Activated T-helper 1 cell treated with anti-CD3 and anti-CD28 coated beads, Interleukin-12 subunit alpha, Interleukin-12 subunit beta, Interleukin-2, Interleukin-4 antibody, amounts not matched to agents 30 ng/mL and 10 ng/mL and 1 ng/mL, durations not matched to agents 14 hours and 24 hours and 36 hours (primary cell): ENCODE measurements at regions not wholly inside any gene's neighbourhood (a gene's known extent, or its start where the extent isn't known, plus 50 kb on each side); places are given as distances from the start of the nearest gene placed in this dataset.

Source experiments
- DNase-seq: peaks from one replicate; pipeline ENCODE4 v3.0.0; 2021; ENCODE audit warnings: low spot score
- H3K27ac Mint-ChIP-seq: one replicate; pipeline ENCODE4 v1.8.0; 2021; ENCODE audit warnings: mild to moderate bottlenecking, mixed read lengths
- H3K27me3 Mint-ChIP-seq: one replicate; pipeline ENCODE4 v1.8.0; 2022; ENCODE audit warnings: mild to moderate bottlenecking, moderate library complexity, mixed read lengths; ENCODE audit not compliant: insufficient read depth
- H3K36me3 Mint-ChIP-seq: one replicate; pipeline ENCODE4 v1.8.0; 2021; ENCODE audit warnings: low read depth, mixed read lengths
- H3K4me1 Mint-ChIP-seq: one replicate; pipeline ENCODE4 v1.8.0; 2021; ENCODE audit warnings: low read depth, mixed read lengths
- H3K4me3 Mint-ChIP-seq: one replicate; pipeline ENCODE4 v1.8.0; 2021; ENCODE audit warnings: mild to moderate bottlenecking, moderate library complexity, mixed read lengths
- H3K9me3 Mint-ChIP-seq: one replicate; pipeline ENCODE4 v1.8.0; 2021; ENCODE audit warnings: mixed read lengths
- intact Hi-C: fragments of 100-400 bp; cut with micrococcal nuclease; formaldehyde crosslinking; loops from one replicate; pipeline ENCODE4 v1.15.1; 2024

DNA sequence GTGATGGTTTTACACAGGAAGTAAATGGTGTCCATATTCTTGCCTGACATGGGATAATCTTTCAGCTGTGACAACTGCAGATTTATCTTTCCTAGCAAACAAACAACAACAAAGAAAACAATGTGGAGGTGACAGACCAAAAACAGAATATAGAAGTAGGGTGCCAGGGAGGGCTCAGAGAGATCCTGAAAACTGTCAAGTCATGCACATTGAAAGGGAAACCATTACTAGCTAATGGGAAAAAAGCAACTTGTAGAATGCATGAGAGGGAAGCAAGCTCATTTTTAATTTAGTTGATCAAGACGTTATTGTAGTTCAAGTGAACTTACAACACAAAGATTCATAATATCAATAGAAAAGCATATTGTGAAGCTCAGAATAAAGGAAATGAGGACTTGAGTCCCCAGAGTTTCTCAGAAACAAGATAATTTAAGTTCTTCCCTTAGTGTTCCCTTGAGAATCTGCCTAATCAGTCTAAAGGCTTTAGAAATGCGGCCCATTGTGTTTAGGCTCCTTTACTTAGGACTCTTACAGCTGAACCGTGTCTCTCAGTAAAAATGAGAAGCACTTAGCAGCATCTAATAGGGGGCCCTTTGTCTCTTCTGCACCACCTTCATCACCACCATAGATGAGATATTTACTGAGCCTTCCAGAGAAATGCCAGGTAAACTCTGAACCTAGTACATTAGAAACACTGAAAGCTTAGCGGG lies 115.6 kb upstream of the CADPS start:
- intact Hi-C loops = no loop called here
- no peak overlapping the region for H3K27ac Mint-ChIP-seq
- H3K9me3 Mint-ChIP-seq = no peaks in the 10 kb centered on the region
- DNase-seq = no peak
- H3K4me1 Mint-ChIP-seq = no peaks in the 10 kb centered on the region
- no peak overlapping the region for H3K4me3 Mint-ChIP-seq
- no peaks in the 10 kb centered on the region for H3K36me3 Mint-ChIP-seq
- H3K27me3 Mint-ChIP-seq = no peaks in the 10 kb centered on the region

- Mint-ChIP-seq H3K9me3 (no peaks in the 10 kb centered on the region), H3K36me3 (no peaks in the 10 kb centered on the region), H3K4me1 (no peaks in the 10 kb centered on the region), H3K27ac (no peak overlapping the region), H3K27me3 (no peaks in the 10 kb centered on the region), H3K4me3 (no peak overlapping the region)
- DNase-seq = no peak
- intact Hi-C loops = no loop called here
Measured at GRCh38 chr3:62992520-62992919, 117.3 kb upstream of the CADPS start.

DNA sequence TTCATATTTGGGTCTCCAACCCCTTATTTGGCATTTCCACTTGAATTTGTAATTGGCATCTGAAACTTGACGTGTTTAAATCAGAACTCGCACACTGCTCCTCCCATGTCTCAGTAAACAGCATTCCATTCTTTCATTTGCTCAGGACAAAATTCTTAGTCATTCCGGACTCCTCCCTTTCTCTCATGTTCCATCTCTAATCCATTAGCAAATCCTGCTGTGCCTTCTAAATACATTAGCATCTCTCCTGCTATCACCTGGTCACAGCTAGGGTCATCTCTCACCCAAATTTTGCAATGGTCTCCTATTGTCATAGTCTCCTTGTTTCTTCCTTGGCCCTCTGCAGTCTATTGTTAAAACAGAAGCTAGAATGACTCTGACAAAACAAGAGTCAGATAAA lies 119.9 kb upstream of the CADPS start:
- intact Hi-C loops = no loop called here
- H3K36me3 Mint-ChIP-seq = no peaks in the 10 kb centered on the region

GRCh38 chr3:62995530-62995929 lies 120.3 kb upstream of the CADPS start:
- Mint-ChIP-seq H3K27ac (no peak overlapping the region), H3K4me3 (no peak overlapping the region), H3K4me1 (no peaks in the 10 kb centered on the region), H3K36me3 (no peaks in the 10 kb centered on the region), H3K27me3 (no peaks in the 10 kb centered on the region), H3K9me3 (no peaks in the 10 kb centered on the region)
- intact Hi-C loops = no loop called here
- DNase-seq = no peak

More for the DNA sequence above, 119.9 kb upstream of the CADPS start:
- no peaks in the 10 kb centered on the region for H3K27me3 Mint-ChIP-seq
- H3K4me3 Mint-ChIP-seq = no peak overlapping the region
- no peak for DNase-seq
- H3K9me3 Mint-ChIP-seq = no peaks in the 10 kb centered on the region
- no peaks in the 10 kb centered on the region for H3K4me1 Mint-ChIP-seq
- H3K27ac Mint-ChIP-seq = no peak overlapping the region

DNA sequence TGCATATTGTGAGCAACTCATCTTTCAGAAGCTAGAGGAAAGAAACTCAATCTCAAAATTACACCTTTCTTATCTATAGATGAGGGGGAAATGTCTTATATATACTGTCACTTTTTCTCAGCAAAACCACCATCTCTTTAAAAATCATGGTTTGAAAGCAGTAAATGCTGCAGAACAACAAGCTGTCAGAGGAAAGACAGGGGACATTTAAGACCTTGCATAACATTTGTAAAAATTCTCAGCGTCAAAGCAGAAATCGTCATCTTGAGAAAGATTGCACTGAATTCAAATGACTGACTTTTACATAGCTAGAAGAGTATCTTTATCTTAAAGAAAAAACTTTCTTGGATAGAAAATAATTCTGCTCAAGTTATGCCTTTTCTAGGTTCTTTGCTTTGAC lies 122.2 kb upstream of the CADPS start:
- H3K9me3 Mint-ChIP-seq = no peaks in the 10 kb centered on the region
- no peaks in the 10 kb centered on the region for H3K27me3 Mint-ChIP-seq
- no peaks in the 10 kb centered on the region for H3K4me1 Mint-ChIP-seq
- no peak overlapping the region for H3K4me3 Mint-ChIP-seq
- DNase-seq = no peak
- no peak overlapping the region for H3K27ac Mint-ChIP-seq
- no peaks in the 10 kb centered on the region for H3K36me3 Mint-ChIP-seq
- intact Hi-C loops = no loop called here

DNA sequence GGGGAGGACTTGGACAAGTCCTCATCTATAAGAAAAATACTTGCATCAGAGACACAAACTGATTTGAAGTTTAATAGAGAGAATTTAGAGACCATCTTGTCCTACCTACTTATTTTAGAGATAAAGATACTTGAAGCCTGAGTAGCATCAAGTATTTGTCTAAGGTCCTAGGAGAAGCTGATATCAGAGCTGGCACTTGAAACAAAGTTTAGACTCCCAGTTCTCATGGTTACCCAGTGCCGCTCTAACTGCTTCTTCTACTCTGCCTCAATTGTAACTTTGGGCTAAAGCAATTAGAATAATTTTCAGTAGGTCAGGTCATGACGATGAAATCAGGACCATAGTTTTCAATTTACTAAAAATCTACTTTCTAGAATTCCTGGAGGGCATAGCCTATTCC lies 123.9 kb upstream of the CADPS start:
- H3K27me3 Mint-ChIP-seq = no peaks in the 10 kb centered on the region
- H3K27ac Mint-ChIP-seq = no peak overlapping the region
- H3K36me3 Mint-ChIP-seq = no peaks in the 10 kb centered on the region
- no peaks in the 10 kb centered on the region for H3K4me1 Mint-ChIP-seq
- no peak for DNase-seq
- no peak overlapping the region for H3K4me3 Mint-ChIP-seq
- H3K9me3 Mint-ChIP-seq = no peaks in the 10 kb centered on the region
- intact Hi-C loops = no loop called here

DNA sequence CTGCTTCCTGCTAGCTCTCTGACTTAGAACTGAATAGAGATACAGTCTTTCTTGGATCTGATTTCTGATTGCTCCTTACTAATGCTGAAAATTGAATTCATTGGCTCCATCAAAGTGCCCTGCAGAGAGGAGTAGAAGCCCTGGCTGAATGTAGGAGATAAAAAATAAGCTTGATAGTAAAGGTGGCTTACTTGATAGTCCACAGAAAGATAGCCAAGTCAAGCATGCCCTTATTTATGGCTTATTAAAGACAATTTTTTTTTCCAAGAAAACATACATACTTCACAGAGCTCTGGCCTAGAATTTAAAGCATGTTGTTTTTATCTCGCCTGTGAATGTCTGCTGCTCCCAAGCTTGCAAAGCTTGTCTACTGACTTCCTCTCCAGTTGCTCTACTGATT lies 124.6 kb upstream of the CADPS start:
- H3K36me3 Mint-ChIP-seq = no peaks in the 10 kb centered on the region
- H3K27me3 Mint-ChIP-seq = no peaks in the 10 kb centered on the region
- no peak for DNase-seq
- H3K9me3 Mint-ChIP-seq = no peaks in the 10 kb centered on the region
- H3K4me1 Mint-ChIP-seq = no peaks in the 10 kb centered on the region
- H3K4me3 Mint-ChIP-seq = no peak overlapping the region
- intact Hi-C loops = no loop called here
- no peak overlapping the region for H3K27ac Mint-ChIP-seq

DNA sequence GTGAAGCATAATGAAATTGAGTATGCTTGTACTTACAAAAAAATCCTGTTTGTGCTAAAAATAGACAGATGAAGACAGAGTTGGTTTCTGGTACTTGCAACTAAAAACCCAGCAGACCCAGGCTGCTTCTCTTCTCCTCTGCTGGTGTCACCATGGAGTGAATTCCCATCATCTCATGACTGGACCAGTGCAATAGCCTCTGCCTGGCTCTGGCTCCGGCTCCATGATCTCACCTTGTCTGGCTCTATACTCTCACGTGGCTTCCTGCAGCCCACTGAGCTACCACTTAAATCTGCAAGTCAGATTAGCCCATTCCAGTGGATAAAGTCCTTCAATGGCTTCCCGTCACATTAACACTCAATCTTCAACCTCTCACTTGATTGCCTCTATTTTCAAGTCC lies 129.2 kb upstream of the CADPS start:
- intact Hi-C loops = no loop called here
- no peak for DNase-seq
- Mint-ChIP-seq H3K27ac (no peak overlapping the region), H3K27me3 (no peaks in the 10 kb centered on the region), H3K9me3 (no peaks in the 10 kb centered on the region), H3K4me3 (no peak overlapping the region), H3K36me3 (no peaks in the 10 kb centered on the region), H3K4me1 (no peaks in the 10 kb centered on the region)

- H3K27me3 Mint-ChIP-seq = no peaks in the 10 kb centered on the region
- no peaks in the 10 kb centered on the region for H3K4me1 Mint-ChIP-seq
- DNase-seq = no peak
- H3K9me3 Mint-ChIP-seq = no peaks in the 10 kb centered on the region
- H3K27ac Mint-ChIP-seq = no peak overlapping the region
- H3K36me3 Mint-ChIP-seq = no peaks in the 10 kb centered on the region
- intact Hi-C loops = no loop called here
- H3K4me3 Mint-ChIP-seq = no peak overlapping the region
Measured at GRCh38 chr3:63015614-63016309, 140.5 kb upstream of the CADPS start.

- Mint-ChIP-seq H3K4me3 (no peak overlapping the region), H3K9me3 (peaks cover 8% of the 10 kb centered on the region), H3K27ac (no peak overlapping the region), H3K4me1 (no peaks in the 10 kb centered on the region), H3K27me3 (no peaks in the 10 kb centered on the region), H3K36me3 (no peaks in the 10 kb centered on the region)
- intact Hi-C loops = no loop called here
- no peak for DNase-seq
Measured at GRCh38 chr3:63022114-63022513, 146.9 kb upstream of the CADPS start.

DNA sequence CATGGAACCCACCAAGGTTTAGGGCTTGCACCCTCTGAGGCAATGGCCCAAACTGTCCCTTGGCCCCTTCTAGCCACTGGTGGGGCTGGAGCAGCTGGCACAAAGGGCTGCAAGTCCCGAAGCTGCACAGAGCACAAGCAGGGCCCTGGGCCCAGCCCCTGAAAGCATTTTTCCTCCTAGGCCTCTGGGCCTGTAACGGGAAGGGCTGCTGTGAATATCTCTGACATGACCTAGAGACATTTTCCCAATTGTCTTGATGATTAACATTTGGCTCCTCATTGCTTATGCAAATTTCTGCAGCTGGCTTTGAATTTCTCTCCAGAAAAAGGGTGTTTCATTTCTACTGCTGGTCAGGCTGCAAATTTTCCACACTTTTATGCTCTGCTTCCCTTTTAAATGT lies 151.5 kb upstream of the CADPS start:
- no peak overlapping the region for H3K27ac Mint-ChIP-seq
- no peaks in the 10 kb centered on the region for H3K4me1 Mint-ChIP-seq
- no peak for DNase-seq
- no peaks in the 10 kb centered on the region for H3K36me3 Mint-ChIP-seq
- no peak overlapping the region for H3K4me3 Mint-ChIP-seq
- H3K27me3 Mint-ChIP-seq = no peaks in the 10 kb centered on the region
- H3K9me3 Mint-ChIP-seq = peaks cover 8% of the 10 kb centered on the region
- intact Hi-C loops = no loop called here

GRCh38 chr3:63029326-63029725 lies 154.1 kb upstream of the CADPS start:
- H3K9me3 Mint-ChIP-seq = peaks cover 5% of the 10 kb centered on the region
- no peaks in the 10 kb centered on the region for H3K36me3 Mint-ChIP-seq
- H3K4me3 Mint-ChIP-seq = no peak overlapping the region

GRCh38 chr3:63029921-63030320 lies 154.7 kb upstream of the CADPS start:
- DNase-seq = no peak
- Mint-ChIP-seq H3K4me3 (no peak overlapping the region), H3K9me3 (peaks cover 5% of the 10 kb centered on the region), H3K27ac (no peak overlapping the region), H3K36me3 (no peaks in the 10 kb centered on the region), H3K4me1 (no peaks in the 10 kb centered on the region), H3K27me3 (no peaks in the 10 kb centered on the region)
- intact Hi-C loops = no loop called here

More at GRCh38 chr3:63029326-63029725, 154.1 kb upstream of the CADPS start:
- no peaks in the 10 kb centered on the region for H3K27me3 Mint-ChIP-seq
- intact Hi-C loops = no loop called here
- H3K27ac Mint-ChIP-seq = no peak overlapping the region
- H3K4me1 Mint-ChIP-seq = no peaks in the 10 kb centered on the region
- no peak for DNase-seq
